ENCODE measurements at regions not wholly inside any gene's neighbourhood (a gene's known extent, or its start where the extent isn't known, plus 50 kb on each side); places are given as distances from the start of the nearest gene placed in this dataset.

DNA sequence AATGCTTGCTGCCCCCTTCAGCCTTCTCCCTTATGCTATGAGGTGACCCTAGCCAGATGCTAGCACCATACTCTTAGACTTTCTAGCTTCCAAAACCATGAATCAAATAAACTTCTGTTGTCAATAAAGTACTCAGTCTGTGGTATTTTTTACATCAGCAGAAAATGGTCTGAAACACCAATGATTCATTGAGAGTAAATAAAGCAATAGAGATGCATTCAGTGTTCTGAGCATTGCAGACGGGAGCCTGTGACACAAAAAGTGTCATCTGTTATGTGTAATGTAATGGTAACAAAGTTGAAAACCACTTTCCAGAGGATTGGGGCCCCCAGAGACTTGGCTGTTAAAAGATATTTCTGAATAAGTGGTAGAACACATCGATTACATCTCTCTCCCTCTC is 758.0 kb upstream of the NRXN1 start:
- TF ChIP-seq CTCF (IDR thresholded peaks at IDR 0.05) (no peak), POLR2A (IDR thresholded peaks at IDR 0.05) (no peak)

Measured in lower leg skin (tissue), 3 donors.